GM12865 (cell line): ENCODE measurements at regions not wholly inside any gene's neighbourhood (a gene's known extent, or its start where the extent isn't known, plus 50 kb on each side); places are given as distances from the start of the nearest gene placed in this dataset.
"Not testable (repeated sequence)": the region's sequence is repeated elsewhere in the genome, so short reads cannot be mapped to it uniquely, and the experiment has no call there.

ENCODE experiments used
- DNase-seq: peaks from one replicate; pipeline ENCODE4 v3.0.0; 2010; ENCODE audit warnings: low read depth
- H3K4me3 ChIP-seq: 2 replicates; pipeline ENCODE4 v1.5.1; 2011; ENCODE audit warnings: mild to moderate bottlenecking, low read depth, low read length, control low read depth
- TF ChIP-seq, protein P1 (sequence below): IDR thresholded peaks from 2 replicates; pipeline ENCODE4 v1.5.1; 2011; ENCODE audit warnings: low read length, control low read depth, low read depth, inconsistent platforms; ENCODE audit not compliant: insufficient read depth; ENCODE audit errors: missing control alignments

GRCh38 chr1:37176269-37176668, 142.0 kb upstream of the GRIK3 start:
- no peak overlapping the region for H3K4me3 ChIP-seq
- TF ChIP-seq, protein P1, sequence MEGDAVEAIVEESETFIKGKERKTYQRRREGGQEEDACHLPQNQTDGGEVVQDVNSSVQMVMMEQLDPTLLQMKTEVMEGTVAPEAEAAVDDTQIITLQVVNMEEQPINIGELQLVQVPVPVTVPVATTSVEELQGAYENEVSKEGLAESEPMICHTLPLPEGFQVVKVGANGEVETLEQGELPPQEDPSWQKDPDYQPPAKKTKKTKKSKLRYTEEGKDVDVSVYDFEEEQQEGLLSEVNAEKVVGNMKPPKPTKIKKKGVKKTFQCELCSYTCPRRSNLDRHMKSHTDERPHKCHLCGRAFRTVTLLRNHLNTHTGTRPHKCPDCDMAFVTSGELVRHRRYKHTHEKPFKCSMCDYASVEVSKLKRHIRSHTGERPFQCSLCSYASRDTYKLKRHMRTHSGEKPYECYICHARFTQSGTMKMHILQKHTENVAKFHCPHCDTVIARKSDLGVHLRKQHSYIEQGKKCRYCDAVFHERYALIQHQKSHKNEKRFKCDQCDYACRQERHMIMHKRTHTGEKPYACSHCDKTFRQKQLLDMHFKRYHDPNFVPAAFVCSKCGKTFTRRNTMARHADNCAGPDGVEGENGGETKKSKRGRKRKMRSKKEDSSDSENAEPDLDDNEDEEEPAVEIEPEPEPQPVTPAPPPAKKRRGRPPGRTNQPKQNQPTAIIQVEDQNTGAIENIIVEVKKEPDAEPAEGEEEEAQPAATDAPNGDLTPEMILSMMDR, result no peak

GRCh38 chr1:37177230-37177864, 143.0 kb upstream of the GRIK3 start:
- peak; percentile 54 for DNase-seq
- H3K4me3 ChIP-seq, result no peak overlapping the region
- TF ChIP-seq, protein P1, result peak; percentile 49

More at GRCh38 chr1:37176269-37176668, 142.0 kb upstream of the GRIK3 start:
- DNase-seq, result no peak

- H3K4me3 ChIP-seq, result no peak overlapping the region
- DNase-seq, result no peak
- TF ChIP-seq, protein P1, result no peak
Observed at GRCh38 chr1:37181425-37181824, 147.1 kb upstream of the GRIK3 start.

DNA sequence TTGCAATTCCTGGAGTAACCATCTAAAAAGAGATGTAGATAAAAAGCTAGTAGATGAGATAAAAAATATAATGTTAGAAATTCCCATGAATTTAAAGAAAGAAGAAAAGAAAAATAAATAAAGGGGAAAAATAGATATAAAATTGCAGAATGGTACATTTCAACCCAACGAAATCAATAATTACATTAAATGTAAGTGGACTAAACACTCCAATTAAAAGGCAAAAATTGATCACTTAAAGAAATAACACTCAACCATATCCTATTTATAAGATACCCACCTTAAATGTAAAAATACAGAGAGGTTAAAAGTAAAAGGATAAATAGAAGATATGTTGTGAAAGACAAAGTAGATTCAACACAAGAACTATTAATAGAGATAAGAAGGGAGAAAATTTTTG, 150.5 kb upstream of the GRIK3 start:
- no peak for DNase-seq
- TF ChIP-seq, protein P1, result no peak
- H3K4me3 ChIP-seq, result no peak overlapping the region

- H3K4me3 ChIP-seq, result no peak overlapping the region
- TF ChIP-seq, protein P1, result no peak
- no peak for DNase-seq
Observed at GRCh38 chr1:37186246-37186756, 152.0 kb upstream of the GRIK3 start.

DNA sequence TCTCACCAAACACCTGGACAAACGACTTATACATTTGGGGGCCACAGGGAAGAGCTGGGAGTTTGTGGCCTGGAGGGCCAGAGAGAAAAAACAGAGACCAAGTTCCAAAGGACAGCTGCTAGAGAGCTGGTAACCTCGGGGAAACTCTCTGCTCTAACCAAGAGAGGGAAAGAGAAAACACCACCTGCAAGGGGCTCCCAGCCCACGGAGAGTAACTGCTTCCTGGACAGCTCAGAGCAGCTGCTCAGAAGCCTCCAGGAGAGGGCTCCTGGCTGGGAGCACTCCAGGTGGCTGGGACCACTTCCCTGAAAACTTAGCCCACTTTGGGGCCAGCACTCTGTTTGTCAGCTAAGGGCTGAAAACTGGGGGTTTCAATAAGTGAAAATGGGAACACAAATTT, 154.8 kb upstream of the GRIK3 start:
- no peak for DNase-seq
- H3K4me3 ChIP-seq, result no peak overlapping the region
- TF ChIP-seq, protein P1, result no peak

DNA sequence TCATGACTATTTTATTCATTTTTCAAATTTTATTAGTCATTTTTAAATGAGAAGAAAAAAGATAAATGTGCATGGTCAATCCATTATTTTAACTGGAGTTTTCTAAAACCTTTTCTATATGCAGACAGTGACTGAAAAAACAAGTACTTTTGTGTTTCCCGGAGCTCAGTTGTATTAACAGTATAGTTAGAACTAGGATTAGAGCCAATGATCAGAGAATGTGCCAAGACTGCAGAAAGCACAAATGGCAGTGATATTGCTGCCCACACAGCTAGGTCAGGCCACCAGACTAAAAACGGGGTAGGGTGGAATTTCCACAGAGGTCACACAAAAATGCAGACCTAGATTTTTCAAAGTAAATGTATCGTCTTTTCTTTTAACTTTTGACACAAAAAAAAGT, 163.1 kb upstream of the GRIK3 start:
- TF ChIP-seq, protein P1, result no peak
- no peak for DNase-seq

DNA sequence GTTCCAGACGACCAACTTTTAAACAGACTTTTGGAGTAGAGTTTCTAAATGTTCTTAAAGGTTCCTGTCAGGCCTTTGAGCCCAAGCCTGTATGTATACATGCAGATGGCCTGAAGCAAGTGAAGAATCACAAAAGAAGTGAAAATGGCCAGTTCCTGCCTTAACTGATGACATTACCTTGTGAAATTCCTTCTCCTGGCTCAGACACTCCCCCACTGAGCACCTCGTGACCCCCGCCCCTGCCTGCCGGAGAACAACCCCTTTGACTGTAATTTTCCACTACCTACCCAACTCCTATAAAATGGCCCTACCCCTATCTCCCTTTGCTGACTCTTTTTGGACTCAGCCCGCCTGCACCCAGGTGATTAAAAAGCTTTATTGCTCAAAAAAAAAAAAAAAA, 180.0 kb upstream of the GRIK3 start:
- not testable (repeated sequence) for DNase-seq, H3K4me3 ChIP-seq

More for the DNA sequence above, 163.1 kb upstream of the GRIK3 start:
- H3K4me3 ChIP-seq, result no peak overlapping the region
